ENCODE measurements at regions not wholly inside any gene's neighbourhood (a gene's known extent, or its start where the extent isn't known, plus 50 kb on each side); places are given as distances from the start of the nearest gene placed in this dataset.

- no peak for DNase-seq
Measured at GRCh38 chr1:112267206-112267605, 128.8 kb upstream of the CTTNBP2NL start.

DNA sequence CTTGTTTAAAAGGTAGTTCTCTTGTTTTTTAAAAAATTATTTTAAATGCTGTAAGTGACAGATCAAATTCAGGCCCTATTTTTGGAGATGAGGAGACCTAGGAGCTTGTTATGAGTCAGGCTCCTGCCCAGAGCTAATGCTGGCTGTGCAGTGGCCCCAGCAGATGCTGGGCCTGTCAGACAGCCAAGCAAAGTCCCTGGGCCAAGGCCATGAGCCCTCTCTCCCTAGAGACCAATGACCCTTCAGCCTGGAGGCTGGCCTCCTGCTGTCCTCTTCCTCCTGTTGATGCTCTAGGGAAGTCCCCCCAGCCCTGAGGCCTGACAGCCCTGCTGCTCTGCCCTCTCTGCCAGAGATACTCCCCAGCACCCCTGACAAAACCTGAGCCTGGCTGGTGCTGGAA is 128.1 kb upstream of the CTTNBP2NL start:
- no peak for DNase-seq

DNA sequence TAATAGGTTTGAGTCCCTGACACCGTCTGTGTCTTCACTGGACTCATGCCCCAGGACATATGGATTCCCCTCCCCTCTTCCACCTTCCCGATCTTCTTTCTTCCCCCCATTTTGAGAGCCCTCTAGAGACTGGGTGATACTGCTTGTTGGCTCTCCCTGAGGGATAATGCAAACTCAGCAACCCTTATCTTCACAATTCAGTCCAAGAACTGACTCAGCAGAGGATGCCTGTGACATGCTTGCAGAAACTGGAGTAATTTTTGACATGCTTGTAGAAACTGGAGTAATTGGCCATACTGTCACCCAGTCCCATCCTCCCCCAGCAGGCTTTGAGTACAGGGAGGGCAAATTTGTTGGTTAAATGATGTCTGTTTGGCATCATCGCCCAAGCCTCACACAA is 127.6 kb upstream of the CTTNBP2NL start:
- DNase-seq: no peak

- no peak for DNase-seq
Measured at GRCh38 chr1:112271270-112271669, 124.7 kb upstream of the CTTNBP2NL start.

GRCh38 chr1:112272101-112272772 is 123.8 kb upstream of the CTTNBP2NL start:
- no peak for DNase-seq

GRCh38 chr1:112284796-112285195 is 111.2 kb upstream of the CTTNBP2NL start:
- no peak for DNase-seq

GRCh38 chr1:112285316-112285715 is 110.7 kb upstream of the CTTNBP2NL start:
- no peak for DNase-seq

DNA sequence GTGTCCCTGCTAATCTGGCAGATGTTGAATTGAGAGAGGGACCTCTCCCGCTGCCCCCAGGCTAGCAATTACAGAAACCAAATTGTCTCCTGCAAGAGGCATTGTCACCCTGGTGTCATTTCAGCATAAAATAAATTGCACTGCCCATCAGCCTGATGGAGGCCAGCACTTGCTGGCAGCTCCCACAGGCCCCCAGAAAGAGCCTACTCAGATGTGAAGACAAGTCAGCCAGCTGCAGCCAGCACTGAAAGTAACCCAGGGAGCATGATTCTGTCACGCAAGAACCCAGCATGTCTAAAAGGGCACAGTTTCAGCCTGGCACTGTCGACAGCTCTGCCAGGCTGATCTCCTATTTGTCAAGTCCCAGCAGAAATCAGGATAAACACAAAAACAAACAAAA is 110.3 kb upstream of the CTTNBP2NL start:
- no peak for DNase-seq

DNA sequence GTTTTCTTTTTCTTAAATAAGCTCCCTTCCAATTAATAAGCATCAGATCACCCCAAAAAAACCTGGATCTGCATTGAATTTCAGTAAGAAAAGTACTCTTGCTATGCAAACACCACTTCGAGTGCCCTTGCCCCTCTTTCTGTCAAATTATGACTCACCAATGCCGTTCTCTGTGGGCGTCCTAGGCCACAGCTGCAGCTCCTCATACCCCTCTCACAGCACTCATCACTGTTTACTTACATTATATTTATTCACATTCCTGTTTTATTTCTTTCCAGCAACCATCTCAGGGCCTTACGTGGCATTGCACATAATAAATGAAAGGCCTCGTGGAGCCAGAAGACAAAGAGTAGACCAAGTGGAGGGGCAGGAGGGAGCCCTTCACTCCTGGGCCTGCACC is 99.1 kb upstream of the CTTNBP2NL start:
- no peak for DNase-seq

GRCh38 chr1:112297536-112297935 is 98.5 kb upstream of the CTTNBP2NL start:
- DNase-seq: no peak

GRCh38 chr1:112298558-112298957 is 97.5 kb upstream of the CTTNBP2NL start:
- DNase-seq: peak; percentile 21

- DNase-seq: no peak
Measured at GRCh38 chr1:112304126-112304525, 91.9 kb upstream of the CTTNBP2NL start.

DNA sequence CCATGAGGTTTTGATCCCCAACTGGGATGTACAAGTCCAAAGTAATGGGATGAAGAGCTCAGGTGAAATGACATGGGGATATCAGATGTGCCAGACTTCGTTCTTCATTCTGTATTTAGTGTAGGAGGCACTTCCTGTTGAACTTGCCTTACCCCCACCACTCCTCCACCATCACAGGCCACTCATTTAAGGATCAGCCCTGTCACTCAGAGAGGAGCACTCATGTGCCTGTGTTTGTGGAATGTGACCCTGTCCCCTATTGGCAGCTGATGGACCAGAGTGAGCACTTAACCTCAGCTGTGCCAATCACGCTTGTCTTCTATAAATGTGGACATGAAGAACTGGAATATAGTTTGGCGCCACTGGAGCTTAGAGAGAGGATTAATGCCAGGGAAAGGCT is 91.4 kb upstream of the CTTNBP2NL start:
- no peak for DNase-seq

- DNase-seq: no peak
Measured at GRCh38 chr1:112307930-112308591, 88.0 kb upstream of the CTTNBP2NL start.

- DNase-seq: no peak
Measured at GRCh38 chr1:112308716-112309115, 87.3 kb upstream of the CTTNBP2NL start.

DNA sequence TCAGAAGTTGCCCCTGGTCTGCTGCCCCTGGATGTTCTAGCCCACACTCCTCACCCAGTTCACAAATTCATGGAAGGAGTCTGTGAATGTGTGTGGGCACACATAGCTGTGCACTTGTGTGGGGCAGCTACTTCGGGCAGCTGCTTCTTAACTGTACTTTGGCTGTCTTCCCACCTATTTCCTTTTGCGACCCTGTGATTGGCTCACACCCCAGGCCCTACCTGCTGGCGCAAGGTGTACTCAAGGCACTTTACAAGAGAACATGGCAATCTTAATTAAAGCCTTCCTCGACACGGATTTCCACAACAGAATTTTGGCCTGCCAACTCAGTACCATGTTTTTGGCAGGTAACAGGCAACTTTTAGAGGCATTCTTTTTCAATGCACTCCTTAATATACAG is 86.5 kb upstream of the CTTNBP2NL start:
- DNase-seq: no peak

- DNase-seq: no peak
Measured at GRCh38 chr1:112312315-112312714, 83.7 kb upstream of the CTTNBP2NL start.

GRCh38 chr1:112312879-112313278 is 83.1 kb upstream of the CTTNBP2NL start:
- DNase-seq: no peak

- DNase-seq: no peak
Measured at GRCh38 chr1:112316254-112316913, 79.6 kb upstream of the CTTNBP2NL start.

- no peak for DNase-seq
Measured at GRCh38 chr1:112317140-112317539, 78.9 kb upstream of the CTTNBP2NL start.

- DNase-seq: no peak
Measured at GRCh38 chr1:112317611-112318062, 78.4 kb upstream of the CTTNBP2NL start.

GRCh38 chr1:112318263-112318662 is 77.8 kb upstream of the CTTNBP2NL start:
- no peak for DNase-seq

DNA sequence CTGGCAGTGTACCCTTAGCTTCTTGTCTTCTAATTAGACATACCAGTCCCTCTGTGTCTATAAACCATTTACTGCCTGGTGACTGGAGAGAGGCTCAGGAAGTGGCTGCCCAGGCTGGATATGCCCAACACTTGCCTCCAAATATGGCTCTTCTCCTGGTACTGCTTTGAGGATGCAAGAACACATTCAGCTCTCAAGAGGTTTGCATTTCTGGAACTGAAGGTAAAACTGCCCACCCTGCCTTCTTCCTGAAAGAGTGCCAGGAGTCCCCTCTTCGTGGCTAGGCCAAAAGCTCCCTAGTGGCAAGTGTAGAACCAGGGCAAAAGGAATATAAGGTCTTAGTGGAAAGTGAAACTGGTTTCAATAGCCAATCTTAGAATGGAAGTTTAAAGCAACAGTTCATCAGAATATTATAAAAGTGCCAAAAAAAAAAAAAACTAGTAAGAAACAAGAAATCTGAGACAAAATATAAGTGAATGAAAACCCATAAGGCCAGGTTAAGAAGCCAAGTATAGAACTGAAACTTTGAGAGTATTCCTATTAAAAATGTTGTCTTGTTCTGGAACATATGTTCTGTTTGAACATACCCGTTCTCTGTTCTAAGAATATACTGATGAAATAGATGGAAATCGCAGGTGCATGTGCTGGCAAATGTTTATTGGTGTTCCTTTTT is 77.2 kb upstream of the CTTNBP2NL start:
- no peak for DNase-seq
